ENCODE measurements at regions not wholly inside any gene's neighbourhood (a gene's known extent, or its start where the extent isn't known, plus 50 kb on each side); places are given as distances from the start of the nearest gene placed in this dataset.
"Not testable (repeated sequence)": the region's sequence is repeated elsewhere in the genome, so short reads cannot be mapped to it uniquely, and the experiment has no call there.

DNA sequence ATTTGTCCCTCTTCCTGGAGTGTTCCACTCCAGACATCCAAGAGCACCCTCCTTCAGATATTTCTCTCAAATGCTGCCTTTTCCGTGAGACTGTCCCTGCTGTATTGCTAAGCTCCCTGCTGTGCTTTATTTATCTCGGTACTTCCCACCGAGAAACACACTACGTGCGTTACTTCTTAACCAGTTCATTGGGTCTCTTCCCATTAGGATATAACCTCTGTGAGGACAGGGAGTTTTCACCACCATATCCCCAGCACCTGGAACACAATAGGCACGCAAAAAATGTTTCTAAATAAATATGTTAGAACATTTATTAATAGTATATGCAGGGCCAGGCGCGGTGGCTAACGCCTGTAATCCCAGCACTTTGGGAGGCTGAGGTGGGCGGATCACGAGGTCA lies 308.7 kb upstream of the IL12A start:
- no peak overlapping the region for H3K27ac ChIP-seq
- no peaks in the 10 kb centered on the region for H3K36me3 ChIP-seq
- DNase-seq (no peak), ATAC-seq (ENCODE audit: low FRiP score in 2 of 2) (no peak)
- no peak overlapping the region for H3K4me3 ChIP-seq
- H3K9me3 ChIP-seq, result no peaks in the 10 kb centered on the region
- WGBS, 2 donors, result 82 to 83% methylated on average over 11 of the region's 11 CpGs
- H3K27me3 ChIP-seq, result no peaks in the 10 kb centered on the region
- H3K4me1 ChIP-seq, result no peaks in the 10 kb centered on the region
- TF ChIP-seq POLR2A (IDR thresholded peaks at IDR 0.05), result no peak
- no peak for TF ChIP-seq EP300 (IDR thresholded peaks at IDR 0.05)
- TF ChIP-seq, protein P1, sequence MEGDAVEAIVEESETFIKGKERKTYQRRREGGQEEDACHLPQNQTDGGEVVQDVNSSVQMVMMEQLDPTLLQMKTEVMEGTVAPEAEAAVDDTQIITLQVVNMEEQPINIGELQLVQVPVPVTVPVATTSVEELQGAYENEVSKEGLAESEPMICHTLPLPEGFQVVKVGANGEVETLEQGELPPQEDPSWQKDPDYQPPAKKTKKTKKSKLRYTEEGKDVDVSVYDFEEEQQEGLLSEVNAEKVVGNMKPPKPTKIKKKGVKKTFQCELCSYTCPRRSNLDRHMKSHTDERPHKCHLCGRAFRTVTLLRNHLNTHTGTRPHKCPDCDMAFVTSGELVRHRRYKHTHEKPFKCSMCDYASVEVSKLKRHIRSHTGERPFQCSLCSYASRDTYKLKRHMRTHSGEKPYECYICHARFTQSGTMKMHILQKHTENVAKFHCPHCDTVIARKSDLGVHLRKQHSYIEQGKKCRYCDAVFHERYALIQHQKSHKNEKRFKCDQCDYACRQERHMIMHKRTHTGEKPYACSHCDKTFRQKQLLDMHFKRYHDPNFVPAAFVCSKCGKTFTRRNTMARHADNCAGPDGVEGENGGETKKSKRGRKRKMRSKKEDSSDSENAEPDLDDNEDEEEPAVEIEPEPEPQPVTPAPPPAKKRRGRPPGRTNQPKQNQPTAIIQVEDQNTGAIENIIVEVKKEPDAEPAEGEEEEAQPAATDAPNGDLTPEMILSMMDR (IDR thresholded peaks at IDR 0.05), result no peak
- no peak for TF ChIP-seq POLR2AphosphoS5 (IDR thresholded peaks at IDR 0.05)

DNA sequence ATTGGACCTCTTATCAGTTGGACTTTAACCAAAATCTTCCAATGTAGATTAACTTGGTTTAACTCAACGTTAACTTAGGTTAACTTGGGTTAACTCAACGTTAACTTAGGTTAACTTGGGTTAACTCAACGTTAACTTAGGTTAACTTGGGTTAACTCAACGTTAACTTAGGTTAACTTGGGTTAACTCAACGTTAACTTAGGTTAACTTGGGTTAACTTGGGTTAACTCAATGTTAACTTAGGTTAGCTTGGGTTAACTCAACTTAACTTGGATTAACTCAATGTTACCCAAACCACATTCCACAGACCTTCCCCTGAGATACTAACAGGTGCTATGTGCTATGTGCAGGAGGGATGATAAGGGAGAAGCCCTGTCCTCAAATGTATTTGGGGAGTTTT lies 306.9 kb upstream of the IL12A start:
- 71 to 75% methylated on average over 5 of the region's 5 CpGs for WGBS, 2 donors
- not testable (repeated sequence) for H3K4me1 ChIP-seq; ATAC-seq (ENCODE audit: low FRiP score in 2 of 2)

DNA sequence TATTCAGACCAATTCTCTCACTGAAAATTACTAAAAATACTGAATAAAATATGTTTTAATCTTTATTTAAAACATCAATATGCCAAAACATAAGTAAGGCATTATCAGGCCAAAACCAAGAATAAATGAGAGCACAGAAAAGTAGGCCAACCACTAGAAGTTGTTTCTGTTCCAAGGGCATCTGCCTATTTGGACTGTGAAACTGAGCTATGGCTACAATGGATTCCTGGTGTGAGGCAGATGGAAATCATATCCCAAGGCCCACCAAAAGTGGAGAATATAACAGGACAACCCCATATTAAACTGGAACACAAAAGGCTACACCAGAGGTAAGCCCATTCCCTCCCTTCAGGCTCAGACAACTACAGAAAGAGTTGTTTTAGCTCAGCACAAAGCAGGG lies 302.8 kb upstream of the IL12A start:
- Histone ChIP-seq H3K4me3 (no peak overlapping the region), H3K9me3 (no peaks in the 10 kb centered on the region), H3K27ac (no peak overlapping the region), H3K4me1 (no peaks in the 10 kb centered on the region), H3K36me3 (no peaks in the 10 kb centered on the region), H3K27me3 (no peaks in the 10 kb centered on the region)
- ATAC-seq (ENCODE audit: low FRiP score in 2 of 2), result no peak
- no peak for DNase-seq
- TF ChIP-seq POLR2AphosphoS5 (IDR thresholded peaks at IDR 0.05), result no peak
- TF ChIP-seq, protein P1 (IDR thresholded peaks at IDR 0.05), result no peak
- no peak for TF ChIP-seq EP300 (IDR thresholded peaks at IDR 0.05)
- no peak for TF ChIP-seq POLR2A (IDR thresholded peaks at IDR 0.05)

More for the DNA sequence above, 306.9 kb upstream of the IL12A start:
- H3K4me3 ChIP-seq, H3K27me3 ChIP-seq, H3K27ac ChIP-seq, H3K36me3 ChIP-seq, H3K9me3 ChIP-seq, DNase-seq: not testable (repeated sequence)

DNA sequence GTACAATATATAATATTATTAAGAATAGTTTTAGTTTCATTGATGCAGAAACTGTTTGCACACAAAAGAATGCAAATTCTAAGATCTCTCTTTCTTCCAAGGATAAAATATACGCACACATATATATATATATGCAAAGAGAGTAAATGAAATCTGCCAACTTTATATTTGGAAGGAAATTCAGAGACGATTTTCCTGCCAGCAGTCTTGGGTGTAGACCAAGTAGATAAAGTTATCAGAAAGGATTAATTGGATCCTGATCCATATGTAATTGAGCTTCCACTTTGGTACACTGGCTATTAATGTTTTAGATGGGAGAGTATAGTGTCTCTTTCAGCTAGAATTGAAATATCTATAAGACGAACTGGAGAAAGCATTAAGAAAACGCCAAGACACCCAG lies 295.4 kb upstream of the IL12A start:
- DNase-seq, result no peak
- ATAC-seq (ENCODE audit: low FRiP score in 2 of 2), result no peak
- TF ChIP-seq POLR2A (IDR thresholded peaks at IDR 0.05) (no peak), POLR2AphosphoS5 (IDR thresholded peaks at IDR 0.05) (no peak), EP300 (IDR thresholded peaks at IDR 0.05) (no peak)
- TF ChIP-seq, protein P1 (IDR thresholded peaks at IDR 0.05), result no peak
- Histone ChIP-seq H3K27ac (no peak overlapping the region), H3K4me3 (no peak overlapping the region), H3K36me3 (no peaks in the 10 kb centered on the region), H3K9me3 (no peaks in the 10 kb centered on the region), H3K4me1 (no peaks in the 10 kb centered on the region), H3K27me3 (no peaks in the 10 kb centered on the region)
- 86 to 93% methylated on average over 4 of the region's 4 CpGs for WGBS, 2 donors

DNA sequence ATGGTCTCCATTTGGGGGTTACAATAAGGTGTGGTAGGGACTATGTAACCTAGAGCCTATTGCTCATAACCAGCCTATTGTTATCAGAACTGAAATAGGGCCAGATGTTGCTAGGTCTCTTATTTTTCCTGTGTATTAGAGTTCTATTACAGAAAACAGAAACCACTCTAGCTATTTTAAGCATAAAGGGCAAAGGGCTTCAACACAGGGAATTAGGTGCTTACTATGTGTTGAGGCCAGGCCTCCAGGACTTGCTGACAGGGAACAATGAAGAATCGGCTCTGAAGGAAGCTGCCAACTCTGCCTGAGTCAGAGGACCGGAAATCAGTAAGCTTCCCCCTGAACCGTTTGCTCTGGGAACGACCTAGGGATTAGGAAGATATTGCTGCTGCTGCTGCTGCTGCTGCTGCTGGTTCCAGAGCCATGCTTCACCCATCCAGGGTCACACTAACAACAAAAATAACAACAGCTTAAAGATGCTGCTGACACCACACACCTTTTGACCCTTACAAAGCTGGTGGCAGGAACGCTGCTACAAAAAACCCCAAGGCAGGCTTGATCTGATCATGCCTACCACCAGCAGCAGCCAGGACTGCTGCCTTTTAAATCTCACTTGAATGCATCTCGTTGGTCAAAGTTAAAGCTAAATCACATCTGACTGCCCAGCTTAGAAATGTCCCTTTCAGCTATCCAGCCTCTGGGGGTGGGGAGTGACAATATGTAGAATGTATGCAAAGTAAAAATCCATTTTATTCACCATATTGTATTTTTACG lies 276.9 kb upstream of the IL12A start:
- TF ChIP-seq POLR2AphosphoS5 (IDR thresholded peaks at IDR 0.05) (no peak), POLR2A (IDR thresholded peaks at IDR 0.05) (no peak), EP300 (IDR thresholded peaks at IDR 0.05) (no peak)
- TF ChIP-seq, protein P1 (IDR thresholded peaks at IDR 0.05), result no peak
- WGBS, 2 donors, result 46 to 50% methylated on average over 4 to 7 of the region's 7 CpGs
- ATAC-seq (ENCODE audit: low FRiP score in 2 of 2) (peak in 1 of 2 donors; percentile 39), DNase-seq (no peak)
- Histone ChIP-seq H3K36me3 (no peaks in the 10 kb centered on the region), H3K9me3 (peaks cover 0 to 4% (median 0%) of the 10 kb centered on the region in 4 donors), H3K27me3 (no peaks in the 10 kb centered on the region), H3K4me3 (no peak overlapping the region), H3K4me1 (peaks cover 0 to 7% (median 0%) of the 10 kb centered on the region in 4 donors), H3K27ac (no peak overlapping the region)
